ENCODE measurements at regions not wholly inside any gene's neighbourhood (a gene's known extent, or its start where the extent isn't known, plus 50 kb on each side); places are given as distances from the start of the nearest gene placed in this dataset.

DNA sequence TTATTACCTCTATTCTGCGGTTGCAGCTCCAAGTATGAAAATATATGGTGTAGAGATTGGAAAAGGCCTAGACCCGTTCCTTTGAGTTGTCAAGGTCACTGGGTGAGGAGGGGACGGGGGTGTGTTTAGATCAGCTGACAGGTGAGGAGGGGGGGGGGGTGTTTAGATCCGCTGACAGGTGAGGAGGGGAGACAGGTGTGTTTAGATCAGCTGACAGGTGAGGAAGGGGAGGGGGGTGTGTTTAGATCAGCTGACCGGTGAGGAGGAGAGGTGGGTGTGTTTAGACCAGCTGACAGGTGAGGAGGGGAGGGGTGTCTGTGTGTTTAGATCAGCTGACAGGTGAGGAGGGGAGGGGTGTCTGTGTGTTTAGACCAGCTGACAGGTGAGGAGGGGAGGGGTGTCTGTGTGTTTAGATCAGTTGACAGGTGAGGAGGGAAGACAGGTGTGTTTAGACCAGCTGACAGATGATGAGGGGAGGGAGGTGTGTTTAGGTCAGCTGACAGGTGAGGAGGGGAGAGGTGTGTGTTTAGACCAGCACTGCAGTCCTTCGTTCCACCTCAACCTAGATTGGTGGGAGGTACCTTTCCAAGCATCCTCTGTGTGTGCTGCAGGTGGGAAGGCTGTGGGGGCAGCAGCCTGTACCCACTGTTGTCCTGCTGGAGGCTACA lies 655.0 kb upstream of the ADARB2 start:
- intact Hi-C loops (cut with micrococcal nuclease), result no loop called here
- no peak for DNase-seq

DNA sequence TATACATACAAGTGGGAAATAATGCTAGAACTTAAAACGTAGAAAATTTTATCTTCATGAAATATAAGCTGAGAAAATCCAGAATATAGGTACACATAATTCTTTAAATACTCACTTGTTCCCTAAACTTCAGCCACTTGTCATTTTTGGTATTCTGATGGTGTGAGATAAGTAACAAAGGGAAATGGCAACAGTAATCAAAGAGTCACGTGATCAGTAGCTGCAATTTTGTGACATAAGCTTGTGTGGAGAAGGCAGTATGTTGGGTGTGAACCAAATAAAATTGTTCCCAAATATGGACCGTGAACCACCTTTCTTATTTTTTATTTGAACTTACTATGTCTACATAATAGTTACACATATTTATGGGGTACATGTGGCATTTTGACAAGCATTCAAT lies 650.3 kb upstream of the ADARB2 start:
- Histone ChIP-seq H3K4me3 (no peak overlapping the region), H3K9me3 (replicated peaks) (peaks cover 3% of the 10 kb centered on the region), H3K36me3 (no peaks in the 10 kb centered on the region), H3K4me1 (no peaks in the 10 kb centered on the region), H3K27me3 (ENCODE audit: low read depth) (no peaks in the 10 kb centered on the region), H3K27ac (replicated peaks) (no peak overlapping the region)
- intact Hi-C loops (cut with micrococcal nuclease), result no loop called here
- TF ChIP-seq, protein P1, sequence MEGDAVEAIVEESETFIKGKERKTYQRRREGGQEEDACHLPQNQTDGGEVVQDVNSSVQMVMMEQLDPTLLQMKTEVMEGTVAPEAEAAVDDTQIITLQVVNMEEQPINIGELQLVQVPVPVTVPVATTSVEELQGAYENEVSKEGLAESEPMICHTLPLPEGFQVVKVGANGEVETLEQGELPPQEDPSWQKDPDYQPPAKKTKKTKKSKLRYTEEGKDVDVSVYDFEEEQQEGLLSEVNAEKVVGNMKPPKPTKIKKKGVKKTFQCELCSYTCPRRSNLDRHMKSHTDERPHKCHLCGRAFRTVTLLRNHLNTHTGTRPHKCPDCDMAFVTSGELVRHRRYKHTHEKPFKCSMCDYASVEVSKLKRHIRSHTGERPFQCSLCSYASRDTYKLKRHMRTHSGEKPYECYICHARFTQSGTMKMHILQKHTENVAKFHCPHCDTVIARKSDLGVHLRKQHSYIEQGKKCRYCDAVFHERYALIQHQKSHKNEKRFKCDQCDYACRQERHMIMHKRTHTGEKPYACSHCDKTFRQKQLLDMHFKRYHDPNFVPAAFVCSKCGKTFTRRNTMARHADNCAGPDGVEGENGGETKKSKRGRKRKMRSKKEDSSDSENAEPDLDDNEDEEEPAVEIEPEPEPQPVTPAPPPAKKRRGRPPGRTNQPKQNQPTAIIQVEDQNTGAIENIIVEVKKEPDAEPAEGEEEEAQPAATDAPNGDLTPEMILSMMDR (IDR thresholded peaks at IDR 0.05; ENCODE audit: borderline replicate concordance), result no peak
- DNase-seq, result no peak

More for the DNA sequence above, 655.0 kb upstream of the ADARB2 start:
- H3K4me1 ChIP-seq, result no peaks in the 10 kb centered on the region
- TF ChIP-seq, protein P1 (IDR thresholded peaks at IDR 0.05; ENCODE audit: borderline replicate concordance), result no peak
- H3K4me3 ChIP-seq, result no peak overlapping the region
- no peak overlapping the region for H3K27ac ChIP-seq (replicated peaks)
- H3K27me3 ChIP-seq (ENCODE audit: low read depth), result no peaks in the 10 kb centered on the region
- H3K9me3 ChIP-seq (replicated peaks), result peaks cover 3% of the 10 kb centered on the region
- H3K36me3 ChIP-seq, result no peaks in the 10 kb centered on the region

DNA sequence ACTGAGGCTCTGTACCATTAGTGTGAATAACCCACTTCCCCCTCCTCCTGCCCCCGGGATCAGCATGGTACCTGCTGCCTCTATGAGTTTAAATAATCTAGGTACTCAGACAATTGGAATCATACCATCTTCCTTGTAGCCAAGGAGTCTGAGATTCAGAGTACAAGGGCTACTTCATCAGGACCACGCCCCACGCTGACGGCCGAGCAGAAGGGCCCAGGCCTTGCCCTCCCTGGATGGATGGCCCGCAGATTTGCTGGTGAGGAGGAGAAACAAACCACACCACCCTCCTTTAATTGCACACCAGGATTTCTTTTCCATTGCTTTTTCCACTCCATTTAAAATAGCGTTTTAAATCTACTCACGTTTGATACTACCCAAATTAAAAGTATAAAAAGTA lies 649.9 kb upstream of the ADARB2 start:
- Histone ChIP-seq H3K9me3 (replicated peaks) (peaks cover 3% of the 10 kb centered on the region), H3K27ac (replicated peaks) (no peak overlapping the region), H3K36me3 (no peaks in the 10 kb centered on the region), H3K4me1 (no peaks in the 10 kb centered on the region), H3K27me3 (ENCODE audit: low read depth) (no peaks in the 10 kb centered on the region), H3K4me3 (no peak overlapping the region)
- DNase-seq, result no peak
- TF ChIP-seq, protein P1 (IDR thresholded peaks at IDR 0.05; ENCODE audit: borderline replicate concordance), result no peak
- intact Hi-C loops (cut with micrococcal nuclease), result no loop called here

DNA sequence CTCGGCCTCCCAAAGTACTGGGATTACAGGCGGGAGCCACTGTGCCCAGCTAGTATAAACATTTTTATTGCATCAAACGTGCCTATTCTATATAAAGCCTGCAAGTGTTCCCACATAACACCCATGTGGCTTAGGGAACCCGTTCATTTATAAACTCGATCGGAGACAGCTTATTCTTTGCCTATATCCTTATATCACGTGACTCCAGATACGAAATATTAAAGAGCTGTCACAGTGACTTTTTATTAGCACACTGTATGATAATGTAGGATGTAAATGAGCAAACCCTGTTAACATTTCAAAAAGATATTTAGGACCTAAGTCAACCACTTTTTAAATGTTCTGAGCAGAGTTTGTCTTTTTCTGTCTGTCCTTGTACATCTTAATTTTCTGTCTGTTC lies 642.9 kb upstream of the ADARB2 start:
- TF ChIP-seq, protein P1 (IDR thresholded peaks at IDR 0.05; ENCODE audit: borderline replicate concordance), result no peak
- H3K36me3 ChIP-seq, result no peaks in the 10 kb centered on the region
- no peak overlapping the region for H3K4me3 ChIP-seq
- H3K27ac ChIP-seq (replicated peaks), result no peak overlapping the region
- no peaks in the 10 kb centered on the region for H3K9me3 ChIP-seq (replicated peaks)
- no peak for DNase-seq
- H3K4me1 ChIP-seq, result no peaks in the 10 kb centered on the region
- intact Hi-C loops (cut with micrococcal nuclease), result no loop called here
- no peaks in the 10 kb centered on the region for H3K27me3 ChIP-seq (ENCODE audit: low read depth)

DNA sequence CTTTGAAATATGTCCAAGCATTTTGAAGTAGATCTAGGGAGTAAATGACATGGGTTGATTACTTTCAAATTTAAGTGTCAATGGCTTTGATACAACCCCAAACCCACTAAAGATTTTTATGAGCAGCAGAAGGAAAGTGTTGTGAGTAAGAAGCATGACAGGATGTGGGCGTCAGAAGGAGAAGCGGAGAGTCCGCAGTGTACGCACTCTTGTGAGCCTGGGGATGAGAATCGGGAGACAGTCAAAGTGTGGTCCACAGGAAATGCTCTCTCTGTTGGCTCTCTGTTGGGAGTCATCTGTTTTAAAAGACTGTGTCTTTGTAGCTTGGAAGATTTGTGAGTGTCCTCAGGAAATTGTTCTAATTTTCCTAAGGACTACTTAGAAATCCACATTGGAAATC lies 629.8 kb upstream of the ADARB2 start:
- no peak overlapping the region for H3K27ac ChIP-seq (replicated peaks)
- no peaks in the 10 kb centered on the region for H3K4me1 ChIP-seq
- no peak overlapping the region for H3K4me3 ChIP-seq
- H3K27me3 ChIP-seq (ENCODE audit: low read depth), result peaks cover 8% of the 10 kb centered on the region
- no peak for DNase-seq
- H3K9me3 ChIP-seq (replicated peaks), result peaks cover 20% of the 10 kb centered on the region
- H3K36me3 ChIP-seq, result no peaks in the 10 kb centered on the region
- TF ChIP-seq, protein P1 (IDR thresholded peaks at IDR 0.05; ENCODE audit: borderline replicate concordance), result no peak
- intact Hi-C loops (cut with micrococcal nuclease), result no loop called here

Measured in left ventricle myocardium inferior (tissue), 1 donor.